ENCODE measurements at regions not wholly inside any gene's neighbourhood (a gene's known extent, or its start where the extent isn't known, plus 50 kb on each side); places are given as distances from the start of the nearest gene placed in this dataset.

GRCh38 chr4:188336891-188337290 lies 197.7 kb downstream of the TRIML1 start:
- H3K4ac ChIP-seq (ENCODE audit: low read length): no peak overlapping the region
- H2AFZ ChIP-seq (ENCODE audit: low read length): no peak overlapping the region
- no peak overlapping the region for H3K4me2 ChIP-seq (ENCODE audit: insufficient read depth, low read length, poor library complexity, severe bottlenecking)
- H3K36me3 ChIP-seq (replicated peaks in 1 of 2; ENCODE audit: control insufficient read depth in 2 of 2, insufficient read depth in 2 of 2, low read length in 2 of 2): no peaks in the 10 kb centered on the region
- no peak overlapping the region for H3K27ac ChIP-seq (replicated peaks; ENCODE audit: low read length)
- no peak overlapping the region for H2BK15ac ChIP-seq (ENCODE audit: low read length)
- H3K4me3 ChIP-seq (ENCODE audit: low read length in 2 of 2): no peak overlapping the region
- H3K14ac ChIP-seq (ENCODE audit: low read length): no peak overlapping the region
- H3K9ac ChIP-seq (ENCODE audit: low read depth, low read length, poor library complexity): no peak overlapping the region
- no CpG with 5 or more reads among the region's 23 CpGs for WGBS, 2 donors (ENCODE audit: extremely low coverage in 2 of 2, insufficient read length in 2 of 2, insufficient replicate concordance in 1 of 2)
- H4K91ac ChIP-seq (ENCODE audit: low read depth, low read length, poor library complexity): no peak overlapping the region
- no peak overlapping the region for H4K8ac ChIP-seq (ENCODE audit: low read depth, low read length)
- no peak overlapping the region for H2BK5ac ChIP-seq (ENCODE audit: low read length)
- no peak for DNase-seq (ENCODE audit: low spot score)
- no peaks in the 10 kb centered on the region for H3K27me3 ChIP-seq (ENCODE audit: control insufficient read depth in 3 of 3, insufficient read depth in 3 of 3, low read depth in 1 of 3, low read length in 3 of 3)
- H3K4me1 ChIP-seq (ENCODE audit: control insufficient read depth in 2 of 2, insufficient read depth in 1 of 2, low read depth in 1 of 2, low read length in 2 of 2): no peaks in the 10 kb centered on the region
- no peak overlapping the region for H2BK120ac ChIP-seq (ENCODE audit: low read depth, low read length)
- H3K23ac ChIP-seq (ENCODE audit: low read depth, low read length, poor library complexity): no peak overlapping the region
- H3K18ac ChIP-seq (ENCODE audit: low read length): peak overlapping the region; percentile 6
- no peaks in the 10 kb centered on the region for H3K9me3 ChIP-seq (replicated peaks in 1 of 2; ENCODE audit: control insufficient read depth in 2 of 2, insufficient read depth in 1 of 2, low read depth in 1 of 2, low read length in 2 of 2)
- no peak overlapping the region for H2BK12ac ChIP-seq (ENCODE audit: low read length)
- no peaks in the 10 kb centered on the region for H3K79me1 ChIP-seq (ENCODE audit: low read depth, low read length)
- H2AK5ac ChIP-seq (ENCODE audit: low read depth, low read length): peak overlapping the region; percentile 7

- H3K9ac ChIP-seq (ENCODE audit: low read depth, low read length, poor library complexity): no peak overlapping the region
- no peak overlapping the region for H2AFZ ChIP-seq (ENCODE audit: low read length)
- no peak overlapping the region for H3K23ac ChIP-seq (ENCODE audit: low read depth, low read length, poor library complexity)
- no peak overlapping the region for H4K91ac ChIP-seq (ENCODE audit: low read depth, low read length, poor library complexity)
- no peak overlapping the region for H3K4ac ChIP-seq (ENCODE audit: low read length)
- no peak overlapping the region for H2AK5ac ChIP-seq (ENCODE audit: low read depth, low read length)
- no peak overlapping the region for H2BK120ac ChIP-seq (ENCODE audit: low read depth, low read length)
- no CpG with 5 or more reads among the region's 7 CpGs for WGBS, 2 donors (ENCODE audit: extremely low coverage in 2 of 2, insufficient read length in 2 of 2, insufficient replicate concordance in 1 of 2)
- H2BK5ac ChIP-seq (ENCODE audit: low read length): no peak overlapping the region
- no peak overlapping the region for H2BK15ac ChIP-seq (ENCODE audit: low read length)
- H3K27ac ChIP-seq (replicated peaks; ENCODE audit: low read length): no peak overlapping the region
- H4K8ac ChIP-seq (ENCODE audit: low read depth, low read length): no peak overlapping the region
- no peaks in the 10 kb centered on the region for H3K4me1 ChIP-seq (ENCODE audit: control insufficient read depth in 2 of 2, insufficient read depth in 1 of 2, low read depth in 1 of 2, low read length in 2 of 2)
- DNase-seq (ENCODE audit: low spot score): no peak
- H3K9me3 ChIP-seq (replicated peaks in 1 of 2; ENCODE audit: control insufficient read depth in 2 of 2, insufficient read depth in 1 of 2, low read depth in 1 of 2, low read length in 2 of 2): no peaks in the 10 kb centered on the region
- H3K4me2 ChIP-seq (ENCODE audit: insufficient read depth, low read length, poor library complexity, severe bottlenecking): no peak overlapping the region
- H3K27me3 ChIP-seq (ENCODE audit: control insufficient read depth in 3 of 3, insufficient read depth in 3 of 3, low read depth in 1 of 3, low read length in 3 of 3): no peaks in the 10 kb centered on the region
- H3K14ac ChIP-seq (ENCODE audit: low read length): no peak overlapping the region
- no peaks in the 10 kb centered on the region for H3K79me1 ChIP-seq (ENCODE audit: low read depth, low read length)
- no peak overlapping the region for H3K4me3 ChIP-seq (ENCODE audit: low read length in 2 of 2)
- H2BK12ac ChIP-seq (ENCODE audit: low read length): no peak overlapping the region
- no peaks in the 10 kb centered on the region for H3K36me3 ChIP-seq (replicated peaks in 1 of 2; ENCODE audit: control insufficient read depth in 2 of 2, insufficient read depth in 2 of 2, low read length in 2 of 2)
- no peak overlapping the region for H3K18ac ChIP-seq (ENCODE audit: low read length)
Observed at GRCh38 chr4:188341428-188341827, 202.2 kb downstream of the TRIML1 start.

- H3K4ac ChIP-seq (ENCODE audit: low read length): no peak overlapping the region
- no peak overlapping the region for H2BK5ac ChIP-seq (ENCODE audit: low read length)
- H2AFZ ChIP-seq (ENCODE audit: low read length): no peak overlapping the region
- H3K9me3 ChIP-seq (replicated peaks in 1 of 2; ENCODE audit: control insufficient read depth in 2 of 2, insufficient read depth in 1 of 2, low read depth in 1 of 2, low read length in 2 of 2): no peaks in the 10 kb centered on the region
- H2BK12ac ChIP-seq (ENCODE audit: low read length): no peak overlapping the region
- no peak overlapping the region for H2BK120ac ChIP-seq (ENCODE audit: low read depth, low read length)
- no peak overlapping the region for H4K91ac ChIP-seq (ENCODE audit: low read depth, low read length, poor library complexity)
- no peak overlapping the region for H3K4me2 ChIP-seq (ENCODE audit: insufficient read depth, low read length, poor library complexity, severe bottlenecking)
- H3K23ac ChIP-seq (ENCODE audit: low read depth, low read length, poor library complexity): no peak overlapping the region
- no peaks in the 10 kb centered on the region for H3K36me3 ChIP-seq (replicated peaks in 1 of 2; ENCODE audit: control insufficient read depth in 2 of 2, insufficient read depth in 2 of 2, low read length in 2 of 2)
- no peak overlapping the region for H3K18ac ChIP-seq (ENCODE audit: low read length)
- H2AK5ac ChIP-seq (ENCODE audit: low read depth, low read length): no peak overlapping the region
- no peak overlapping the region for H4K8ac ChIP-seq (ENCODE audit: low read depth, low read length)
- H2BK15ac ChIP-seq (ENCODE audit: low read length): no peak overlapping the region
- no peak overlapping the region for H3K14ac ChIP-seq (ENCODE audit: low read length)
- DNase-seq (ENCODE audit: low spot score): no peak
- no peak overlapping the region for H3K9ac ChIP-seq (ENCODE audit: low read depth, low read length, poor library complexity)
- no CpG with 5 or more reads among the region's 9 CpGs for WGBS, 2 donors (ENCODE audit: extremely low coverage in 2 of 2, insufficient read length in 2 of 2, insufficient replicate concordance in 1 of 2)
- no peak overlapping the region for H3K27ac ChIP-seq (replicated peaks; ENCODE audit: low read length)
- H3K79me1 ChIP-seq (ENCODE audit: low read depth, low read length): no peaks in the 10 kb centered on the region
- no peak overlapping the region for H3K4me3 ChIP-seq (ENCODE audit: low read length in 2 of 2)
- H3K27me3 ChIP-seq (ENCODE audit: control insufficient read depth in 3 of 3, insufficient read depth in 3 of 3, low read depth in 1 of 3, low read length in 3 of 3): no peaks in the 10 kb centered on the region
- no peaks in the 10 kb centered on the region for H3K4me1 ChIP-seq (ENCODE audit: control insufficient read depth in 2 of 2, insufficient read depth in 1 of 2, low read depth in 1 of 2, low read length in 2 of 2)
Observed at GRCh38 chr4:188346171-188346809, 207.0 kb downstream of the TRIML1 start.

- no peak overlapping the region for H3K4me2 ChIP-seq (ENCODE audit: insufficient read depth, low read length, poor library complexity, severe bottlenecking)
- H2BK120ac ChIP-seq (ENCODE audit: low read depth, low read length): no peak overlapping the region
- WGBS, 2 donors (ENCODE audit: extremely low coverage in 2 of 2, insufficient read length in 2 of 2, insufficient replicate concordance in 1 of 2): no CpG with 5 or more reads among the region's 4 CpGs
- no peak overlapping the region for H4K91ac ChIP-seq (ENCODE audit: low read depth, low read length, poor library complexity)
- DNase-seq (ENCODE audit: low spot score): no peak
- H2AFZ ChIP-seq (ENCODE audit: low read length): no peak overlapping the region
- no peak overlapping the region for H3K18ac ChIP-seq (ENCODE audit: low read length)
- no peak overlapping the region for H2BK5ac ChIP-seq (ENCODE audit: low read length)
- no peak overlapping the region for H3K4ac ChIP-seq (ENCODE audit: low read length)
- no peak overlapping the region for H3K14ac ChIP-seq (ENCODE audit: low read length)
- no peak overlapping the region for H3K27ac ChIP-seq (replicated peaks; ENCODE audit: low read length)
- no peak overlapping the region for H2BK12ac ChIP-seq (ENCODE audit: low read length)
- no peaks in the 10 kb centered on the region for H3K4me1 ChIP-seq (ENCODE audit: control insufficient read depth in 2 of 2, insufficient read depth in 1 of 2, low read depth in 1 of 2, low read length in 2 of 2)
- no peak overlapping the region for H3K23ac ChIP-seq (ENCODE audit: low read depth, low read length, poor library complexity)
- H3K79me1 ChIP-seq (ENCODE audit: low read depth, low read length): no peaks in the 10 kb centered on the region
- H3K9ac ChIP-seq (ENCODE audit: low read depth, low read length, poor library complexity): no peak overlapping the region
- H2BK15ac ChIP-seq (ENCODE audit: low read length): no peak overlapping the region
- no peak overlapping the region for H2AK5ac ChIP-seq (ENCODE audit: low read depth, low read length)
- no peaks in the 10 kb centered on the region for H3K9me3 ChIP-seq (replicated peaks in 1 of 2; ENCODE audit: control insufficient read depth in 2 of 2, insufficient read depth in 1 of 2, low read depth in 1 of 2, low read length in 2 of 2)
- H3K27me3 ChIP-seq (ENCODE audit: control insufficient read depth in 3 of 3, insufficient read depth in 3 of 3, low read depth in 1 of 3, low read length in 3 of 3): no peaks in the 10 kb centered on the region
- H4K8ac ChIP-seq (ENCODE audit: low read depth, low read length): no peak overlapping the region
- H3K4me3 ChIP-seq (ENCODE audit: low read length in 2 of 2): no peak overlapping the region
- H3K36me3 ChIP-seq (replicated peaks in 1 of 2; ENCODE audit: control insufficient read depth in 2 of 2, insufficient read depth in 2 of 2, low read length in 2 of 2): no peaks in the 10 kb centered on the region
Observed at GRCh38 chr4:188347339-188347738, 208.1 kb downstream of the TRIML1 start.

Measured in neuronal stem cell (in vitro differentiated cells).